ENCODE measurements at regions not wholly inside any gene's neighbourhood (a gene's known extent, or its start where the extent isn't known, plus 50 kb on each side); places are given as distances from the start of the nearest gene placed in this dataset.

DNA sequence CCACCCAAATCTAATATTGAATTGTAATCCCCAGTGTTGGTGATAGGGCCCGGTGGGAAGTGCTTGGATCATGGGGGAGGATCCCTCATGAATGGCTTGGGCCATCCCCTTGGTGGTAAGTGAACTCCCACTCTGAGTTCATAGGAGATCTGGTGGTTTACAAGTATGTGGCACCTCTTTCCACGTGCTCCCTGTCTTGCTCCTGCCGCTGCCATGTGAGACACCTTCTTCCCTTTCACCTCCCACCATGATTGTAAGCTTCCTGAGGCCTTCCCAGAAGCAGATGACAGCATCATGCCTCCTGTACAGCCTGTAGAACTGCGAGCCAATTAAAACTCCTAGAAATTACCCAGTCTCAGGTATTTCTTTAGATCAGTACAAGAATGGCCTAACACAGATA, 150.8 kb downstream of the SH3BGRL2 start:
- Histone ChIP-seq H3K27ac (ENCODE audit: low read length) (no peak overlapping the region), H3K9me3 (no peaks in the 10 kb centered on the region), H3K4me1 (ENCODE audit: control insufficient read depth in 1 of 2, extremely low read depth in 1 of 2, insufficient read depth in 2 of 2, low read length in 2 of 2) (peaks cover 0 to 6% of the 10 kb centered on the region in 2 experiments), H3K4me3 (ENCODE audit: control insufficient read depth in 1 of 2, extremely low read depth in 1 of 2, low read length in 1 of 2) (no peak overlapping the region), H3K27me3 (replicated peaks in 1 of 2; ENCODE audit: control insufficient read depth in 2 of 2, extremely low read depth in 1 of 2, insufficient read depth in 2 of 2, low read length in 1 of 2) (peaks cover 0 to 6% of the 10 kb centered on the region in 2 experiments), H3K36me3 (ENCODE audit: control insufficient read depth in 2 of 2, extremely low read depth in 1 of 2, insufficient read depth in 1 of 2, low read length in 1 of 2) (no peaks in the 10 kb centered on the region)
- ChIA-PET POLR2A (no interaction called here), CTCF (interaction anchor here (0.6 to 1.4 kb wide), 5 partner anchors 11 to 318 kb away, joined by 3 to 4 read pairs (median 3); no protein-coding TSS in a partner anchor)
- H3K27ac Mint-ChIP-seq, result no peak overlapping the region
- H3K36me3 Mint-ChIP-seq, result no peaks in the 10 kb centered on the region
- ATAC-seq (replicated peaks in 1 of 4) (no peak), DNase-seq (no peak)
- H3K27me3 Mint-ChIP-seq, result peaks cover 0 to 17% of the 10 kb centered on the region in 2 donors
- no peaks in the 10 kb centered on the region for H3K9me3 Mint-ChIP-seq
- peaks cover 7 to 11% (median 10%) of the 10 kb centered on the region in 3 donors for H3K4me1 Mint-ChIP-seq
- no CpG with 5 or more reads among the region's 4 CpGs for WGBS (ENCODE audit: insufficient coverage)
- H3K4me3 Mint-ChIP-seq, result no peak overlapping the region

DNA sequence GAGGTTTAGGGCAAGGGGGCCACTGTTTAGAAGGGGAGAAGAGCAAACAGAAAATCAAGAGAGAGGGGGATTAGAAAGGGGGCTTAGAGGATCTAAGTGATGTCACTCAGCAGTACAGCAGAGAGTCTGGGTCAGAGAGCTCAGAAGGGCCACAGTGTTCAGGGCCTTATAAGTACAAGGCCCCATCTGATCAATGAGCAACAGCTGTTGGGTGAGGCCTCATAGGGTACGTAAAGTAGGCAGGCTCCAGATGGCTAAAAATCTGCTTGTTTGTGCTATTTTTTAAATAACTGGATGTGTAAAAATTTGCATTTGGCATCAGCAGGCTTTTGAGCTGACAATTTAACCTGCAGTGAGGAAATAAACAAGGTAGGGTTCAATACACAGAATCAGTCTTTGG, 149.8 kb downstream of the SH3BGRL2 start:
- Mint-ChIP-seq H3K4me3 (no peak overlapping the region), H3K36me3 (no peaks in the 10 kb centered on the region), H3K4me1 (peaks cover 7 to 11% (median 10%) of the 10 kb centered on the region in 3 donors), H3K9me3 (no peaks in the 10 kb centered on the region), H3K27ac (no peak overlapping the region), H3K27me3 (peaks cover 0 to 17% of the 10 kb centered on the region in 2 donors)
- no peak overlapping the region for H3K27ac ChIP-seq (ENCODE audit: low read length)
- peaks cover 0 to 6% of the 10 kb centered on the region in 2 experiments for H3K4me1 ChIP-seq (ENCODE audit: control insufficient read depth in 1 of 2, extremely low read depth in 1 of 2, insufficient read depth in 2 of 2, low read length in 2 of 2)
- H3K4me3 ChIP-seq (ENCODE audit: control insufficient read depth in 1 of 2, extremely low read depth in 1 of 2, low read length in 1 of 2), result no peak overlapping the region
- WGBS (ENCODE audit: insufficient coverage), result 100% methylated on average over 1 of the region's 1 CpG
- H3K9me3 ChIP-seq, result no peaks in the 10 kb centered on the region
- CTCF ChIA-PET, result interaction anchor here in 1 of 2 donors (0.6 to 1.4 kb wide), 2 partner anchors 136 to 319 kb away, joined by 4 read pairs; no protein-coding TSS in a partner anchor
- POLR2A ChIA-PET, result no interaction called here
- ATAC-seq (replicated peaks in 1 of 4), result no peak
- H3K36me3 ChIP-seq (ENCODE audit: control insufficient read depth in 2 of 2, extremely low read depth in 1 of 2, insufficient read depth in 1 of 2, low read length in 1 of 2), result no peaks in the 10 kb centered on the region
- no peak for DNase-seq
- peaks cover 0 to 6% of the 10 kb centered on the region in 2 experiments for H3K27me3 ChIP-seq (replicated peaks in 1 of 2; ENCODE audit: control insufficient read depth in 2 of 2, extremely low read depth in 1 of 2, insufficient read depth in 2 of 2, low read length in 1 of 2)

DNA sequence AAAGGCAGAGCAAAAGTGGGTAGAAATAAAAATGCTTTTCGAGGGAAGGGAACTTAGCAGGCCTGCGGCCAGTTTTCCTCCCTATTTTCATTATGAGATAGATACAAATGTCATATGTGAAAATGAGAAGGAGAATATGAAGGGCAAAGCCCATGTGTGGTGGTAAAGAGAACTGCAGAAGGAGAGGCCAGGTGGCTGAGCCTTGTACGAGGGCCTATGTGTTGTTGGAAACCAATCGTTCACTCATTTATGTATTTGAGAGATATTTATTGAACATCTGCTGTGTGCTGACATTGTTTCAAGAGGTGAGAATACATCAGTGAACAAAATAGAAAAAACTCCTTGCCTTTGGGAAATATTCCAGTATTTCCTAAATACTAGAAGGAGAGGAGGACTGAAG, 147.7 kb downstream of the SH3BGRL2 start:
- POLR2A ChIA-PET, result no interaction called here
- no peak for ATAC-seq (replicated peaks in 1 of 4)
- H3K4me3 Mint-ChIP-seq, result no peak overlapping the region

DNA sequence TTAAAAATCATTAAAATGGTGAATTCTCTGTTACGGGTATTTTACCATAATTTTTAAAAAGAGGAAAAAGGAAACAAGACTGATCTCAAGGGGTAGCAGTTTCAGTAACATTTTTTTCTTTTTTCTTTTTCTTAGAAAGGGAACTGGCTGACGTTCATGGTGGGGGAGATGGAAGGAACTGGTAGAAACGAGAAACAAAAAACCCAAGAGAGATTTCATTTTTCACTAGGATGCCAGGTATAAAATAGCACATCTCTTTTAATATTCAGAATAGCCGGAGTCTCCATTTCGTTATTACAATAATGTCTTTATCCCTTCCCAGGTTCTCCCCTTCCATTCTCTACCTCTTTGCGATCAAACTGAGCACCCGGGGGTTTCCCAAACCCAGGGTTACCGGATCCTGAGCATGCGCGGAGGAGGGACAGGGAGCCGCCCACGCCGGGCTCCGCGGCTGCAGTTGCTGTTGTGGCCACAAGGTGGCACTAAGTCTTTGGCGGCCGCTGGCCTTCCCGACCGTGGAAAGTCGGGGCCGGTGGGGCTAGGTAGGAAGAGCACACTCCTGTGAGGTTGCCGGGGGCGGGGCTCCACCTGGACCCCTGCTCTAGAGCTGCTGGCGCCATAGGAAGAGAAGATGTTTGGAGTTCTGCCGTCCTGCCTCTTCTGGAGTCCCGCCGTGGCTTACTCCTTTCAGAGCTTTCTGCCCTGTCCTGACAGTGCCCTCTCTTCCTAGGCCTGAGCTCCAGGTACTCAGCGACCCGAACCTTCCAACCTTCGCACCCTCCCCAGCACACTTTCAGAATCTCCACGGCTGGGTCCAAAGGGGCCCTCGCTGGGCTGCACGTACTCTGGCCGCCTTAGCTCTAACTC, 146.8 kb downstream of the SH3BGRL2 start:
- Mint-ChIP-seq H3K4me3 (peak overlapping the region; percentile 72 to 78 (median 75)), H3K27me3 (no peaks in the 10 kb centered on the region), H3K36me3 (no peaks in the 10 kb centered on the region), H3K4me1 (peaks cover 7 to 11% (median 10%) of the 10 kb centered on the region in 3 donors), H3K9me3 (no peaks in the 10 kb centered on the region), H3K27ac (no peak overlapping the region)
- ATAC-seq (replicated peaks in 1 of 4), result peak; percentile 86 to 97 (median 88)
- Histone ChIP-seq H3K4me1 (ENCODE audit: control insufficient read depth in 1 of 2, extremely low read depth in 1 of 2, insufficient read depth in 2 of 2, low read length in 2 of 2) (peaks cover 0 to 6% of the 10 kb centered on the region in 2 experiments), H3K27me3 (replicated peaks in 1 of 2; ENCODE audit: control insufficient read depth in 2 of 2, extremely low read depth in 1 of 2, insufficient read depth in 2 of 2, low read length in 1 of 2) (peaks cover 0 to 6% of the 10 kb centered on the region in 2 experiments), H3K27ac (ENCODE audit: low read length) (no peak overlapping the region), H3K36me3 (ENCODE audit: control insufficient read depth in 2 of 2, extremely low read depth in 1 of 2, insufficient read depth in 1 of 2, low read length in 1 of 2) (no peaks in the 10 kb centered on the region), H3K4me3 (ENCODE audit: control insufficient read depth in 1 of 2, extremely low read depth in 1 of 2, low read length in 1 of 2) (peak overlapping the region; percentile 22 to 45), H3K9me3 (no peaks in the 10 kb centered on the region)
- POLR2A ChIA-PET, result interaction anchor here in 1 of 2 donors (0.5 kb wide), 1 partner anchor 314 kb away, joined by 5 read pairs; no protein-coding TSS in a partner anchor
- WGBS (ENCODE audit: insufficient coverage), result 10% methylated on average over 19 of the region's 34 CpGs
- DNase-seq, result peak; percentile 61 to 91 (median 78)
- CTCF ChIA-PET, result interaction anchor here (0.6 to 2.0 kb wide), 12 partner anchors 8 to 328 kb away, joined by 3 to 6 read pairs (median 3); no protein-coding TSS in a partner anchor

More for the DNA sequence above, 147.7 kb downstream of the SH3BGRL2 start:
- Mint-ChIP-seq H3K4me1 (peaks cover 7 to 11% (median 10%) of the 10 kb centered on the region in 3 donors), H3K9me3 (no peaks in the 10 kb centered on the region), H3K27ac (no peak overlapping the region), H3K27me3 (peaks cover 0 to 3% of the 10 kb centered on the region in 2 donors), H3K36me3 (no peaks in the 10 kb centered on the region)
- 89% methylated on average over 2 of the region's 4 CpGs for WGBS (ENCODE audit: insufficient coverage)
- no peaks in the 10 kb centered on the region for H3K36me3 ChIP-seq (ENCODE audit: control insufficient read depth in 2 of 2, extremely low read depth in 1 of 2, insufficient read depth in 1 of 2, low read length in 1 of 2)
- CTCF ChIA-PET, result interaction anchor here (0.7 to 2.0 kb wide), 8 partner anchors 9 to 327 kb away, joined by 3 to 6 read pairs (median 4); no protein-coding TSS in a partner anchor
- peaks cover 0 to 6% of the 10 kb centered on the region in 2 experiments for H3K27me3 ChIP-seq (replicated peaks in 1 of 2; ENCODE audit: control insufficient read depth in 2 of 2, extremely low read depth in 1 of 2, insufficient read depth in 2 of 2, low read length in 1 of 2)
- H3K4me3 ChIP-seq (ENCODE audit: control insufficient read depth in 1 of 2, extremely low read depth in 1 of 2, low read length in 1 of 2), result no peak overlapping the region
- no peaks in the 10 kb centered on the region for H3K9me3 ChIP-seq
- no peak overlapping the region for H3K27ac ChIP-seq (ENCODE audit: low read length)
- peaks cover 0 to 6% of the 10 kb centered on the region in 2 experiments for H3K4me1 ChIP-seq (ENCODE audit: control insufficient read depth in 1 of 2, extremely low read depth in 1 of 2, insufficient read depth in 2 of 2, low read length in 2 of 2)
- DNase-seq, result no peak

DNA sequence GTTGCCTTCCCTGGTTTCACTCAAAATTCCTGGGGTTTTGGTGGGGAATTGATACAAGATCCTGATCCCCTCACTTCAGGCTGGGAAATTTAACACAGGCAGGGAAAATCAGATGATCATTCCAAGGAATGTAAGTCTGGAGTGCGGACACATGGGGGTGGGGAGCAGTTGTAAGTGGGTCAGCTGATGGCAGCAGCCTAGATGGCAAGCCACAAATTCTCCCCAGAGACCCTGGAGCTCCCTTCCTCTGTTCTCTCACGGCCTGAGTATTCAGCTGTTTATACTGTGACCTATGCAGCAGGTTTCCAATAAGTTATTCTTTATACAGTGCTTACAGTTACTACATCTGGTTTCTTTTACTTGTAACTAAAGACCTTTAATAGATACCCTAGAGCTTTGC, 144.9 kb downstream of the SH3BGRL2 start:
- Histone ChIP-seq H3K27ac (ENCODE audit: low read length) (no peak overlapping the region), H3K4me1 (ENCODE audit: control insufficient read depth in 1 of 2, extremely low read depth in 1 of 2, insufficient read depth in 2 of 2, low read length in 2 of 2) (peaks cover 0 to 6% of the 10 kb centered on the region in 2 experiments), H3K36me3 (ENCODE audit: control insufficient read depth in 2 of 2, extremely low read depth in 1 of 2, insufficient read depth in 1 of 2, low read length in 1 of 2) (no peaks in the 10 kb centered on the region), H3K4me3 (ENCODE audit: control insufficient read depth in 1 of 2, extremely low read depth in 1 of 2, low read length in 1 of 2) (no peak overlapping the region), H3K9me3 (no peaks in the 10 kb centered on the region), H3K27me3 (replicated peaks in 1 of 2; ENCODE audit: control insufficient read depth in 2 of 2, extremely low read depth in 1 of 2, insufficient read depth in 2 of 2, low read length in 1 of 2) (peaks cover 0 to 6% of the 10 kb centered on the region in 2 experiments)
- WGBS (ENCODE audit: insufficient coverage), result no CpG with 5 or more reads among the region's 2 CpGs
- no peaks in the 10 kb centered on the region for H3K9me3 Mint-ChIP-seq
- no peak overlapping the region for H3K4me3 Mint-ChIP-seq
- POLR2A ChIA-PET, result no interaction called here
- H3K27me3 Mint-ChIP-seq, result no peaks in the 10 kb centered on the region
- no peaks in the 10 kb centered on the region for H3K36me3 Mint-ChIP-seq
- no peak for DNase-seq
- H3K27ac Mint-ChIP-seq, result no peak overlapping the region
- H3K4me1 Mint-ChIP-seq, result peaks cover 7 to 11% (median 10%) of the 10 kb centered on the region in 3 donors
- no peak for ATAC-seq (replicated peaks in 1 of 4)
- CTCF ChIA-PET, result interaction anchor here in 1 of 2 donors (1.1 kb wide), 1 partner anchor 97 kb away, joined by 3 read pairs; no protein-coding TSS in a partner anchor

DNA sequence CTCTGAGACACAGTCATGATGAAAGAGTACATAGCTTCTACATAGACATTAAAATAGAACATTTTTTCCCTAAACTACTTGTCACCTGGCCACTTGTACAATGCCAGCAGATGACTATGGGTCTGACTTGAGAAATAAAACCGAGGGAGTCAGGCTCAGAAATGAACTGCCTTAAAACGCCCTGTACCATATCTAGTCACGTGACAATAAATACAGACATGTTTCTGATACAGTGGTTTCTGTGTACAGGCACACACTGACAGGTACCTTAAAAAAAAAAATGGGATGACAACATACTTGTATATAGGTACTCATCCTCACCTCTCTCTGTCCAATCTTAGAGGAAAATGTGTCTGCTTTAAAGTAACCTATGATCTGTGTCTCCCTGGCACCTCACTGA, 144.1 kb downstream of the SH3BGRL2 start:
- Histone ChIP-seq H3K4me3 (ENCODE audit: control insufficient read depth in 1 of 2, extremely low read depth in 1 of 2, low read length in 1 of 2) (no peak overlapping the region), H3K27ac (ENCODE audit: low read length) (no peak overlapping the region), H3K9me3 (no peaks in the 10 kb centered on the region), H3K36me3 (ENCODE audit: control insufficient read depth in 2 of 2, extremely low read depth in 1 of 2, insufficient read depth in 1 of 2, low read length in 1 of 2) (no peaks in the 10 kb centered on the region), H3K27me3 (replicated peaks in 1 of 2; ENCODE audit: control insufficient read depth in 2 of 2, extremely low read depth in 1 of 2, insufficient read depth in 2 of 2, low read length in 1 of 2) (peaks cover 0 to 6% of the 10 kb centered on the region in 2 experiments), H3K4me1 (ENCODE audit: control insufficient read depth in 1 of 2, extremely low read depth in 1 of 2, insufficient read depth in 2 of 2, low read length in 2 of 2) (peaks cover 0 to 6% of the 10 kb centered on the region in 2 experiments)
- peaks cover 7 to 11% (median 10%) of the 10 kb centered on the region in 3 donors for H3K4me1 Mint-ChIP-seq
- ATAC-seq (replicated peaks in 1 of 4) (no peak), DNase-seq (no peak)
- H3K27ac Mint-ChIP-seq, result no peak overlapping the region
- ChIA-PET CTCF (interaction anchor here in 1 of 2 donors (0.6 to 1.1 kb wide), 3 partner anchors 19 to 98 kb away, joined by 3 read pairs; no protein-coding TSS in a partner anchor), POLR2A (interaction anchor here in 1 of 2 donors (0.7 kb wide), 1 partner anchor 35 kb away, joined by 3 read pairs; no protein-coding TSS in a partner anchor)
- H3K9me3 Mint-ChIP-seq, result no peaks in the 10 kb centered on the region
- no peaks in the 10 kb centered on the region for H3K36me3 Mint-ChIP-seq
- H3K4me3 Mint-ChIP-seq, result no peak overlapping the region
- WGBS (ENCODE audit: insufficient coverage), result no CpG with 5 or more reads among the region's 3 CpGs
- H3K27me3 Mint-ChIP-seq, result no peaks in the 10 kb centered on the region
